ENCODE measurements at regions not wholly inside any gene's neighbourhood (a gene's known extent, or its start where the extent isn't known, plus 50 kb on each side); places are given as distances from the start of the nearest gene placed in this dataset.

DNA sequence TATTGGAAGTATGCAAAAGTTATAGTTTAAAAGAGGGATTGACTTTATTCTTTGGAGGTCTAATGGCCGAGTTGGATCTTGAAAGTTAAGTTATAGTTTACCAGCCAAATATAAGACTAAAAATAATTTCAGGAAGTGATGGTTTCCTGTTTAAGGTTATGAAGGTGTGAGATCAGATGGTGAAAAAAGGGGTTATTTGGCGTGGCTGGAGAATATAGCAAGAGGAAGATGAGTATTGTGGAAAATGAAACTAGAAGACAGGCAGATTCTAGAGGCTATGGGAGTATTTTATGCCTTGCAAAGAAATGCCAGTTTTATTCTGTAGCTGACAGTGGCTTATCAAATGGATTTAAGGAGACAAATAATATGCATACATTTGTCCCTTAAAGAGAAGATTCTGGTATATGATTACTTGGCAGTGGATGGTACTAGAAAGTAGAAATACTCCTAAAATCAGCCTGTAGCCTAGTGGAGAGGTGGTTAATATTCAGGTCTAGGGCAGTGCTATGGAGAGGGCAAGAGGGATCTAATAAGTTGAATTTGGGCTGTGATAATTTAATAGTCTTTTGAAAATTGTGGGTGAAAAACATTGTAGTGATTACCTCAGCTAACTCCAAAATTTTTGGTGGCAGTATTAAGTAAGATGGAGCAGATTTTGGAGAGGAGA lies 1091.8 kb upstream of the ATXN7L3B start:
- no peak for TF ChIP-seq POLR2A (IDR thresholded peaks at IDR 0.05; ENCODE audit: low read length)
- TF ChIP-seq GATA1 (IDR thresholded peaks at IDR 0.05; ENCODE audit: low read depth, low read length): no peak

DNA sequence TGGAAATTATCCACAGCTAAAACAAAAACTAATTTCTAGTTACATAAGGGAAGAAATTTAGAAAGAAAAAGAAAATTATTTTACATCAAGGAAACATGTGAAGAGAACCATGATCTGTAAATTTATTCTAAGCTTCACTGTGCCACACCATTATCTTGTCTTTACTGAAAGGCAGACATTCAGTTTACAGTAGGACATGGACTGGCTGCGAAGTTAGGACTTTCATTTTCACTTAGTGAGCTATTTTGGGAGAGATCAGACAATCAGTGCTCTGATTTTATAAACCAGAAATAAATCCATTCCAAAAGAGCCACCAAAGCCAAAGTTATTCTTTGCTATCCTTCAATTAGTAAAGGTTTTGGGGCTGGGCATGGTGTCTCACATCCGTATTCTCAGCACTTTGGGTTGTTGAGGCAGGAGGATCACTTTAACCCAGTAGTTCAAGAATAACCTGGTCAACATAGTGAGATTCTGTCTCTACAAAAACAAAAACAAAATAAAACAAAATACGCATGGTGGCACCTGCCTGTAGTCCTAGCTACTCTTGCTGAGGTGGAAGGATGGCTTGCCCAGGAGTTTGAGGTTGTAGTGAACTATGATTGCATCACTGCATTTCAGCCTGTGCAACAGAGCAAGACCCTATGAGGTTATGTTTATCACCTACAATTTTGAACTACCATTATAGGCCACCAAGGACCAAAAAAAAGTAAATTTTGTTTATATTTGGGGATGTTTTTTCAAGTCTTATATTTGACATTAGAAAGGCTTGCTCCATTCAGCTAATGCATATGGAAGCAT lies 1084.8 kb upstream of the ATXN7L3B start:
- TF ChIP-seq GATA1 (IDR thresholded peaks at IDR 0.05; ENCODE audit: low read depth, low read length) (no peak), POLR2A (IDR thresholded peaks at IDR 0.05; ENCODE audit: low read length) (no peak)
- DNase-seq: no peak

More for the DNA sequence above, 1091.8 kb upstream of the ATXN7L3B start:
- DNase-seq: no peak

- TF ChIP-seq GATA1 (IDR thresholded peaks at IDR 0.05; ENCODE audit: low read depth, low read length) (no peak), POLR2A (IDR thresholded peaks at IDR 0.05; ENCODE audit: low read length) (no peak)
- DNase-seq: no peak
Observed at GRCh38 chr12:73460212-73460611, 1077.4 kb upstream of the ATXN7L3B start.

GRCh38 chr12:73465106-73465505 lies 1072.5 kb upstream of the ATXN7L3B start:
- no peak for DNase-seq
- TF ChIP-seq GATA1 (IDR thresholded peaks at IDR 0.05; ENCODE audit: low read depth, low read length) (no peak), POLR2A (IDR thresholded peaks at IDR 0.05; ENCODE audit: low read length) (no peak)

- no peak for DNase-seq
- TF ChIP-seq GATA1 (IDR thresholded peaks at IDR 0.05; ENCODE audit: low read depth, low read length): no peak
- no peak for TF ChIP-seq POLR2A (IDR thresholded peaks at IDR 0.05; ENCODE audit: low read length)
Observed at GRCh38 chr12:73486256-73486655, 1051.4 kb upstream of the ATXN7L3B start.

- no peak for DNase-seq
Observed at GRCh38 chr12:73506611-73507010, 1031.0 kb upstream of the ATXN7L3B start.

GRCh38 chr12:73514672-73515071 lies 1023.0 kb upstream of the ATXN7L3B start:
- TF ChIP-seq POLR2A (IDR thresholded peaks at IDR 0.05; ENCODE audit: low read length): no peak
- TF ChIP-seq GATA1 (IDR thresholded peaks at IDR 0.05; ENCODE audit: low read depth, low read length): no peak
- no peak for DNase-seq

More at GRCh38 chr12:73506611-73507010, 1031.0 kb upstream of the ATXN7L3B start:
- TF ChIP-seq POLR2A (IDR thresholded peaks at IDR 0.05; ENCODE audit: low read length) (no peak), GATA1 (IDR thresholded peaks at IDR 0.05; ENCODE audit: low read depth, low read length) (no peak)

DNA sequence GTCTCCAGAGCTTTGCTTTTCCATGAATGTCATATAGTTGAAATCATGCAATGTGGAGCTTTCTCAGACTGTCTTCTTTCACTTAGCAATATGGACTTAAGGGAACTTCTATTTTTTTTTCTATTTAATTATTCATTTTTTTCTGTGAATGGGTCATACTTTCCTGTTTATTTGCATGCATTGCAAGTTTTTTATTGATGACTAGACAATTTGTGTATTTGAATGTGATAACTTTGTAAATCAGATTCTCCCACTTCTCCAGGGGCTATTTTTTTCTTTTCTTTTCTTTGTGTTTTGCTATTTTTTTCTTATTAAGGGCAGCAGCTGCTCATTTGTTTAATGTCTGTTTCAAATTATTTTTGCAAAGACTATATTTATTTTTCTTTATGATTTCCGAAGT lies 1019.8 kb upstream of the ATXN7L3B start:
- DNase-seq: no peak
- no peak for TF ChIP-seq POLR2A (IDR thresholded peaks at IDR 0.05; ENCODE audit: low read length)
- no peak for TF ChIP-seq GATA1 (IDR thresholded peaks at IDR 0.05; ENCODE audit: low read depth, low read length)

- TF ChIP-seq POLR2A (IDR thresholded peaks at IDR 0.05; ENCODE audit: low read length) (no peak), GATA1 (IDR thresholded peaks at IDR 0.05; ENCODE audit: low read depth, low read length) (no peak)
- no peak for DNase-seq
Observed at GRCh38 chr12:73529231-73529630, 1008.4 kb upstream of the ATXN7L3B start.

GRCh38 chr12:73529954-73530353 lies 1007.7 kb upstream of the ATXN7L3B start:
- no peak for DNase-seq
- TF ChIP-seq GATA1 (IDR thresholded peaks at IDR 0.05; ENCODE audit: low read depth, low read length) (no peak), POLR2A (IDR thresholded peaks at IDR 0.05; ENCODE audit: low read length) (no peak)

DNA sequence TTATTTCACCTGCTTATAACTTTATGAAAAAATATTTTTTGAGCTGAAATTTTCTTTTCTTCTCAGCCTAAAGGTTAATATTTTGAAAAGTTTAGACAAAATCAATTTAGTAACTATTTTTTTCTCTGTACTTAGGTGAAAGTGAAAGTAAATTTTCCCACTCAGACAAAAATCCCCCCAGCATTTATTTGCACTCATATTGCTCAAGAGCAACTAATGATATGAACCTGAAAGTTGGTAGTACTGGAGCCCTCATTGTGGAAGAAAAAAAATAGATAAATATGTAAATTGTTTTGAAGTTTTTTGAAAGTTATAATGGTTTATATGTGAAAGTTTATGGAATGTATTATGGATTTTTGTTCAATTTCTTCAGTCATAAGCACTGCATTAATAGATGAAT lies 1005.9 kb upstream of the ATXN7L3B start:
- DNase-seq: no peak
- no peak for TF ChIP-seq POLR2A (IDR thresholded peaks at IDR 0.05; ENCODE audit: low read length)
- no peak for TF ChIP-seq GATA1 (IDR thresholded peaks at IDR 0.05; ENCODE audit: low read depth, low read length)

- TF ChIP-seq POLR2A (IDR thresholded peaks at IDR 0.05; ENCODE audit: low read length) (no peak), GATA1 (IDR thresholded peaks at IDR 0.05; ENCODE audit: low read depth, low read length) (no peak)
- DNase-seq: no peak
Observed at GRCh38 chr12:73547421-73547820, 990.2 kb upstream of the ATXN7L3B start.

- no peak for TF ChIP-seq GATA1 (IDR thresholded peaks at IDR 0.05; ENCODE audit: low read depth, low read length)
- no peak for TF ChIP-seq POLR2A (IDR thresholded peaks at IDR 0.05; ENCODE audit: low read length)
Observed at GRCh38 chr12:73585136-73585535, 952.5 kb upstream of the ATXN7L3B start.

DNA sequence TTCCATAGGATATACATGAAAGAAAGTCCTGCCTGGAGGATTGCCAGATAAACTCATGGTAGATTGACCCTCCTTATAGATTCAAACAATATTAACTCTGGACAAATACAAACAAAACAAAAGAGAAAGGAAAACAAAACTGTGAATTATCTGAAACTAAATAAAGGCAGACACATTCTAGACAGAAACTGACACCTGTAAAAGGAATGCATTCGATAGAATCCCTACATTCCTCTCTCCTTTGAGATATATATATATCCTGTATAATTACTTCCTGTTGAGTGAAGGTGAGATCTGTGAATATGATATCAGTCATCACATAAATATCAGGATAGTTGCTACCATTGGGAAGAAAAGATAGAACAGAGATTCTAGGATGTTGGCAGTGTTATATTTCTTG lies 948.4 kb upstream of the ATXN7L3B start:
- TF ChIP-seq POLR2A (IDR thresholded peaks at IDR 0.05; ENCODE audit: low read length) (no peak), GATA1 (IDR thresholded peaks at IDR 0.05; ENCODE audit: low read depth, low read length) (no peak)
- DNase-seq: no peak

More at GRCh38 chr12:73585136-73585535, 952.5 kb upstream of the ATXN7L3B start:
- DNase-seq: no peak

- TF ChIP-seq POLR2A (IDR thresholded peaks at IDR 0.05; ENCODE audit: low read length) (no peak), GATA1 (IDR thresholded peaks at IDR 0.05; ENCODE audit: low read depth, low read length) (no peak)
- no peak for DNase-seq
Observed at GRCh38 chr12:73598626-73599025, 939.0 kb upstream of the ATXN7L3B start.

Measured in erythroblast (primary cell).